BJ (cell line): ENCODE measurements at regions not wholly inside any gene's neighbourhood (a gene's known extent, or its start where the extent isn't known, plus 50 kb on each side); places are given as distances from the start of the nearest gene placed in this dataset.

Experiments used
- CTCF ChIA-PET: fragments of 350-600 bp; formaldehyde crosslinking; extraction: SDS; loops from one replicate; lab custom pipeline; 2021; ENCODE audit warnings: antibody characterized with exemption, inconsistent platforms; lab: Yijun Ruan, JAX
- POLR2A ChIA-PET: fragments of 300-600 bp; sonication (Branson Sonifier 250); formaldehyde crosslinking; extraction: SDS; loops from one replicate; lab custom pipeline; 2021; ENCODE audit warnings: antibody characterized with exemption; lab: Charles Lee
- DNase-seq: peaks from one replicate; pipeline ENCODE4 v3.0.0-alpha.2; 2011; ENCODE audit warnings: low read depth
- H3K27me3 ChIP-seq: 2 replicates; pipeline ENCODE4 v1.6.0; 2011; ENCODE audit warnings: low read length; ENCODE audit not compliant: control insufficient read depth, insufficient read depth
- H3K36me3 ChIP-seq: 2 replicates; pipeline ENCODE4 v1.5.1; 2011; ENCODE audit warnings: low read length; ENCODE audit not compliant: control insufficient read depth, insufficient read depth
- H3K4me3 ChIP-seq: 2 replicates; pipeline ENCODE4 v1.5.1; 2011; ENCODE audit warnings: low read depth, mild to moderate bottlenecking, control low read depth, low read length
- CTCF ChIP-seq: IDR thresholded peaks from 2 replicates; pipeline ENCODE4 v1.5.1; 2011; ENCODE audit warnings: low read depth, mild to moderate bottlenecking, control low read depth, inconsistent platforms, low read length, moderate library complexity; ENCODE audit not compliant: insufficient read depth

- ChIA-PET CTCF (no interaction called here), POLR2A (no interaction called here)
- TF ChIP-seq CTCF: no peak
- DNase-seq: no peak
- no peaks in the 10 kb centered on the region for H3K36me3 ChIP-seq
- no peaks in the 10 kb centered on the region for H3K27me3 ChIP-seq
- H3K4me3 ChIP-seq: no peak overlapping the region
Observed at GRCh38 chr20:21632031-21632734, 73.3 kb upstream of the PAX1 start.

GRCh38 chr20:21628800-21629199 lies 76.7 kb upstream of the PAX1 start:
- ChIA-PET CTCF (no interaction called here), POLR2A (no interaction called here)
- no peaks in the 10 kb centered on the region for H3K27me3 ChIP-seq
- H3K4me3 ChIP-seq: no peak overlapping the region
- H3K36me3 ChIP-seq: no peaks in the 10 kb centered on the region
- TF ChIP-seq CTCF: no peak
- DNase-seq: no peak

GRCh38 chr20:21623781-21624094 lies 81.7 kb upstream of the PAX1 start:
- H3K36me3 ChIP-seq: no peaks in the 10 kb centered on the region
- CTCF ChIA-PET: no interaction called here

GRCh38 chr20:21623074-21623780 lies 82.2 kb upstream of the PAX1 start:
- CTCF ChIA-PET: no interaction called here
- TF ChIP-seq CTCF: no peak
- H3K4me3 ChIP-seq: no peak overlapping the region

More at GRCh38 chr20:21623781-21624094, 81.7 kb upstream of the PAX1 start:
- no peaks in the 10 kb centered on the region for H3K27me3 ChIP-seq
- TF ChIP-seq CTCF: no peak
- no peak for DNase-seq
- H3K4me3 ChIP-seq: no peak overlapping the region
- POLR2A ChIA-PET: no interaction called here

GRCh38 chr20:21622097-21622857 lies 83.2 kb upstream of the PAX1 start:
- DNase-seq: no peak
- no peaks in the 10 kb centered on the region for H3K27me3 ChIP-seq
- CTCF ChIA-PET: no interaction called here
- no peak for TF ChIP-seq CTCF
- H3K4me3 ChIP-seq: no peak overlapping the region
- POLR2A ChIA-PET: no interaction called here
- H3K36me3 ChIP-seq: no peaks in the 10 kb centered on the region

More at GRCh38 chr20:21623074-21623780, 82.2 kb upstream of the PAX1 start:
- POLR2A ChIA-PET: no interaction called here
- DNase-seq: no peak
- no peaks in the 10 kb centered on the region for H3K36me3 ChIP-seq
- no peaks in the 10 kb centered on the region for H3K27me3 ChIP-seq
